Myocyte (in vitro differentiated cells): ENCODE measurements at regions not wholly inside any gene's neighbourhood (a gene's known extent, or its start where the extent isn't known, plus 50 kb on each side); places are given as distances from the start of the nearest gene placed in this dataset.
A peak's percentile ranks its signal among the peaks of the same experiment; 100 is the strongest.
"Not testable (repeated sequence)": the region's sequence is repeated elsewhere in the genome, so short reads cannot be mapped to it uniquely, and the experiment has no call there.

Experiments
- DNase-seq: peaks from one replicate; pipeline ENCODE4 v3.0.0-alpha.2; 2012; ENCODE audit warnings: low read depth

GRCh38 chr15:30688684-30689083 lies 62.8 kb downstream of the ARHGAP11B start:
- DNase-seq, result not testable (repeated sequence)

- DNase-seq, result not testable (repeated sequence)
Observed at GRCh38 chr15:30690153-30690552, 64.2 kb downstream of the ARHGAP11B start.

- not testable (repeated sequence) for DNase-seq
Observed at GRCh38 chr15:30695811-30696210, 69.9 kb downstream of the ARHGAP11B start.

GRCh38 chr15:30696439-30697314 lies 70.7 kb downstream of the ARHGAP11B start:
- DNase-seq, result not testable (repeated sequence)

GRCh38 chr15:30697315-30697685 lies 71.4 kb downstream of the ARHGAP11B start:
- DNase-seq, result not testable (repeated sequence)

GRCh38 chr15:30700006-30700597 lies 74.2 kb downstream of the ARHGAP11B start:
- DNase-seq, result not testable (repeated sequence)

GRCh38 chr15:30707976-30708685 lies 82.2 kb downstream of the ARHGAP11B start:
- not testable (repeated sequence) for DNase-seq

- not testable (repeated sequence) for DNase-seq
Observed at GRCh38 chr15:30708809-30709208, 82.9 kb downstream of the ARHGAP11B start.

GRCh38 chr15:30718038-30718643 lies 92.2 kb downstream of the ARHGAP11B start:
- not testable (repeated sequence) for DNase-seq

GRCh38 chr15:30719363-30719762 lies 93.4 kb downstream of the ARHGAP11B start:
- DNase-seq, result not testable (repeated sequence)

- not testable (repeated sequence) for DNase-seq
Observed at GRCh38 chr15:30720825-30721224, 94.9 kb downstream of the ARHGAP11B start.

GRCh38 chr15:30721529-30721928 lies 95.6 kb downstream of the ARHGAP11B start:
- DNase-seq, result not testable (repeated sequence)

- DNase-seq, result not testable (repeated sequence)
Observed at GRCh38 chr15:30723540-30724175, 97.7 kb downstream of the ARHGAP11B start.

GRCh38 chr15:30729880-30730590 lies 104.1 kb downstream of the ARHGAP11B start:
- not testable (repeated sequence) for DNase-seq

GRCh38 chr15:30730633-30731032 lies 104.7 kb downstream of the ARHGAP11B start:
- DNase-seq, result not testable (repeated sequence)

- not testable (repeated sequence) for DNase-seq
Observed at GRCh38 chr15:30732100-30732499, 106.2 kb downstream of the ARHGAP11B start.

- DNase-seq, result not testable (repeated sequence)
Observed at GRCh38 chr15:30735884-30736564, 110.1 kb downstream of the ARHGAP11B start.

- peak; percentile 12 for DNase-seq
Observed at GRCh38 chr15:30742796-30743195, 116.9 kb downstream of the ARHGAP11B start.

GRCh38 chr15:30749048-30749447 lies 123.1 kb downstream of the ARHGAP11B start:
- not testable (repeated sequence) for DNase-seq
